Breast epithelium (tissue), 3 donors: ENCODE measurements at regions not wholly inside any gene's neighbourhood (a gene's known extent, or its start where the extent isn't known, plus 50 kb on each side); places are given as distances from the start of the nearest gene placed in this dataset.

Experiments
- POLR2A ChIP-seq: fragments of 450-650 bp; IDR thresholded peaks from one replicate; pipeline ENCODE4 v1.6.1; 2016; ENCODE audit warnings: antibody characterized with exemption, mild to moderate bottlenecking, moderate library complexity
- TF ChIP-seq, protein P1 (sequence below), 3 donors: fragments of 450-650 bp; IDR thresholded peaks; one replicate each; pipeline ENCODE4 v1.5.1; 2016 to 2017; ENCODE audit warnings: antibody characterized with exemption in 3 of 3, mild to moderate bottlenecking in 3 of 3, moderate library complexity in 3 of 3

DNA sequence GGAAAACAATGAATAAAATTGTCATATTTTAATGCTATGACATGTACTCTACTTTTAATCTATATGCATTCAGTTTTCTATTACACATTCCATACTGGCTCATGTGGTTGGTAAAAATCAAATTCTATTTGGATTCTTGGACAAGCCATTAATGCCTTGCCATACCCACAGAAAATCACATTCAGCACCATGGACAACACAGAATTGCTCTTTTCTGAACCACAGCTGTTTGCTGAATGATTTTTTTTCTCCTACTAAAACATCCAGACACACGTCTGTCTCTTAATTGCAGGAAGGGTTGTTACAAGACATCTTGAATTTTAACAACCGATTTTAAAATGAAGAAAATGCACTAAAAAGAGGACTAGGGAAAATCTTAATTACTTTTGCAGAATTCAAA, 675.6 kb downstream of the BRINP1 start:
- TF ChIP-seq, protein P1, sequence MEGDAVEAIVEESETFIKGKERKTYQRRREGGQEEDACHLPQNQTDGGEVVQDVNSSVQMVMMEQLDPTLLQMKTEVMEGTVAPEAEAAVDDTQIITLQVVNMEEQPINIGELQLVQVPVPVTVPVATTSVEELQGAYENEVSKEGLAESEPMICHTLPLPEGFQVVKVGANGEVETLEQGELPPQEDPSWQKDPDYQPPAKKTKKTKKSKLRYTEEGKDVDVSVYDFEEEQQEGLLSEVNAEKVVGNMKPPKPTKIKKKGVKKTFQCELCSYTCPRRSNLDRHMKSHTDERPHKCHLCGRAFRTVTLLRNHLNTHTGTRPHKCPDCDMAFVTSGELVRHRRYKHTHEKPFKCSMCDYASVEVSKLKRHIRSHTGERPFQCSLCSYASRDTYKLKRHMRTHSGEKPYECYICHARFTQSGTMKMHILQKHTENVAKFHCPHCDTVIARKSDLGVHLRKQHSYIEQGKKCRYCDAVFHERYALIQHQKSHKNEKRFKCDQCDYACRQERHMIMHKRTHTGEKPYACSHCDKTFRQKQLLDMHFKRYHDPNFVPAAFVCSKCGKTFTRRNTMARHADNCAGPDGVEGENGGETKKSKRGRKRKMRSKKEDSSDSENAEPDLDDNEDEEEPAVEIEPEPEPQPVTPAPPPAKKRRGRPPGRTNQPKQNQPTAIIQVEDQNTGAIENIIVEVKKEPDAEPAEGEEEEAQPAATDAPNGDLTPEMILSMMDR (IDR thresholded peaks at IDR 0.05), result no peak
- TF ChIP-seq POLR2A, result no peak
